ENCODE measurements at regions not wholly inside any gene's neighbourhood (a gene's known extent, or its start where the extent isn't known, plus 50 kb on each side); places are given as distances from the start of the nearest gene placed in this dataset.

DNA sequence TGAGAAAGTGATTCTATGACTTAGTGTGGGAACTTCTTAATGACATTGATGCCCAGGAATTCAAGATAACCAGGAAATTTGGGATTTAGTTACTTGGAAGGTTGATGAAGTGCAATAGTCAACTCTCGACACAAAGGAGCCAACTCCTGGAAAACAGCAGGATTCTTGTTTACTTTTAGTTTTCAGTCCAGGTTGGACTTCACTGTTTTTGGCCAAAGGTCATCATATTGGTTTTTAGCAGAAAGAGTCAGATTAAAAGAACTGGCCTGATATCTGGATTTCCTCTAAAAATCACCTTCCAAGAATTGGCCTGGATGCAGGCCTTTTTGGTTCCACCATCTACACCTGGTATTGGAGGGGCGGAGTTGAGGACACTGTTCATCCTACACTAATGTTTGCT is 60.1 kb upstream of the SALL1 start:
- ChIA-PET CTCF (no interaction called here), POLR2A (ENCODE audit: unreplicated experiment) (no interaction called here)
- in situ Hi-C loops (cut with MboI; ENCODE audit: low sequenced_read_pairs) = no loop called here
- H3K27me3 ChIP-seq (ENCODE audit: control insufficient read depth, insufficient read depth, low read length) = no peaks in the 10 kb centered on the region
- H3K9ac ChIP-seq (ENCODE audit: low read depth, low read length) = no peak overlapping the region
- no peaks in the 10 kb centered on the region for H3K9me1 ChIP-seq (ENCODE audit: insufficient read depth, low read length)
- H2BK120ac ChIP-seq (ENCODE audit: low read depth, low read length) = no peak overlapping the region
- H3K27ac ChIP-seq (ENCODE audit: insufficient read depth, low read length) = no peak overlapping the region
- H3K4me2 ChIP-seq (ENCODE audit: low read depth, low read length) = no peak overlapping the region
- no peak overlapping the region for H3K14ac ChIP-seq (replicated peaks; ENCODE audit: low read depth, low read length)
- DNase-seq = no peak
- H3K36me3 ChIP-seq (ENCODE audit: control insufficient read depth, insufficient read depth, low read length) = no peaks in the 10 kb centered on the region
- no peak for TF ChIP-seq RAD21 (IDR thresholded peaks at IDR 0.05; ENCODE audit: low read length)
- no peak for TF ChIP-seq FOS (IDR thresholded peaks at IDR 0.05; ENCODE audit: low read depth, low read length)
- no peak for TF ChIP-seq RFX5 (IDR thresholded peaks at IDR 0.05; ENCODE audit: low read depth, low read length)
- no peak for TF ChIP-seq MAFK (IDR thresholded peaks at IDR 0.05; ENCODE audit: low read depth, low read length)
- TF ChIP-seq POLR2A (IDR thresholded peaks at IDR 0.05; ENCODE audit: low read depth, low read length) = no peak
- no peak for TF ChIP-seq CEBPB (IDR thresholded peaks at IDR 0.05; ENCODE audit: low read depth, low read length)
- TF ChIP-seq, protein P1, sequence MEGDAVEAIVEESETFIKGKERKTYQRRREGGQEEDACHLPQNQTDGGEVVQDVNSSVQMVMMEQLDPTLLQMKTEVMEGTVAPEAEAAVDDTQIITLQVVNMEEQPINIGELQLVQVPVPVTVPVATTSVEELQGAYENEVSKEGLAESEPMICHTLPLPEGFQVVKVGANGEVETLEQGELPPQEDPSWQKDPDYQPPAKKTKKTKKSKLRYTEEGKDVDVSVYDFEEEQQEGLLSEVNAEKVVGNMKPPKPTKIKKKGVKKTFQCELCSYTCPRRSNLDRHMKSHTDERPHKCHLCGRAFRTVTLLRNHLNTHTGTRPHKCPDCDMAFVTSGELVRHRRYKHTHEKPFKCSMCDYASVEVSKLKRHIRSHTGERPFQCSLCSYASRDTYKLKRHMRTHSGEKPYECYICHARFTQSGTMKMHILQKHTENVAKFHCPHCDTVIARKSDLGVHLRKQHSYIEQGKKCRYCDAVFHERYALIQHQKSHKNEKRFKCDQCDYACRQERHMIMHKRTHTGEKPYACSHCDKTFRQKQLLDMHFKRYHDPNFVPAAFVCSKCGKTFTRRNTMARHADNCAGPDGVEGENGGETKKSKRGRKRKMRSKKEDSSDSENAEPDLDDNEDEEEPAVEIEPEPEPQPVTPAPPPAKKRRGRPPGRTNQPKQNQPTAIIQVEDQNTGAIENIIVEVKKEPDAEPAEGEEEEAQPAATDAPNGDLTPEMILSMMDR (conservative IDR thresholded peaks at IDR 0.05; ENCODE audit: low read depth, low read length) = no peak
- TF ChIP-seq, protein P2, sequence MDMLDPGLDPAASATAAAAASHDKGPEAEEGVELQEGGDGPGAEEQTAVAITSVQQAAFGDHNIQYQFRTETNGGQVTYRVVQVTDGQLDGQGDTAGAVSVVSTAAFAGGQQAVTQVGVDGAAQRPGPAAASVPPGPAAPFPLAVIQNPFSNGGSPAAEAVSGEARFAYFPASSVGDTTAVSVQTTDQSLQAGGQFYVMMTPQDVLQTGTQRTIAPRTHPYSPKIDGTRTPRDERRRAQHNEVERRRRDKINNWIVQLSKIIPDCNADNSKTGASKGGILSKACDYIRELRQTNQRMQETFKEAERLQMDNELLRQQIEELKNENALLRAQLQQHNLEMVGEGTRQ (IDR thresholded peaks at IDR 0.05; ENCODE audit: low read depth, low read length) = no peak
- TF ChIP-seq SMC3 (IDR thresholded peaks at IDR 0.05; ENCODE audit: low read depth, low read length) = no peak
- TF ChIP-seq, protein P3, sequence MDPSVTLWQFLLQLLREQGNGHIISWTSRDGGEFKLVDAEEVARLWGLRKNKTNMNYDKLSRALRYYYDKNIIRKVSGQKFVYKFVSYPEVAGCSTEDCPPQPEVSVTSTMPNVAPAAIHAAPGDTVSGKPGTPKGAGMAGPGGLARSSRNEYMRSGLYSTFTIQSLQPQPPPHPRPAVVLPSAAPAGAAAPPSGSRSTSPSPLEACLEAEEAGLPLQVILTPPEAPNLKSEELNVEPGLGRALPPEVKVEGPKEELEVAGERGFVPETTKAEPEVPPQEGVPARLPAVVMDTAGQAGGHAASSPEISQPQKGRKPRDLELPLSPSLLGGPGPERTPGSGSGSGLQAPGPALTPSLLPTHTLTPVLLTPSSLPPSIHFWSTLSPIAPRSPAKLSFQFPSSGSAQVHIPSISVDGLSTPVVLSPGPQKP (IDR thresholded peaks at IDR 0.05; ENCODE audit: borderline replicate concordance, low read depth, low read length) = no peak
- no peak for TF ChIP-seq CHD1 (IDR thresholded peaks at IDR 0.05; ENCODE audit: low read depth, low read length)
- no peak for TF ChIP-seq MXI1 (IDR thresholded peaks at IDR 0.05; ENCODE audit: borderline replicate concordance, low read depth, low read length)
- TF ChIP-seq NFE2L2 (IDR thresholded peaks at IDR 0.05; ENCODE audit: low read depth, low read length) = no peak
- no peak for TF ChIP-seq RCOR1 (IDR thresholded peaks at IDR 0.05; ENCODE audit: insufficient replicate concordance, low read length)
- TF ChIP-seq MAZ (IDR thresholded peaks at IDR 0.05; ENCODE audit: borderline replicate concordance, low read depth, low read length) = no peak
- H3K23ac ChIP-seq (ENCODE audit: low read depth, low read length) = no peak overlapping the region
- no peaks in the 10 kb centered on the region for H3K9me3 ChIP-seq (ENCODE audit: control insufficient read depth, insufficient read depth, low read length)
- H4K8ac ChIP-seq (ENCODE audit: low read depth in 2 of 2, low read length in 2 of 2) = no peak overlapping the region
- H2AFZ ChIP-seq (replicated peaks; ENCODE audit: low read length, poor library complexity) = no peak overlapping the region
- no peaks in the 10 kb centered on the region for H3K4me1 ChIP-seq (ENCODE audit: control insufficient read depth, insufficient read depth, low read length)
- BruUV-seq (replicated peaks) = no TSS peak
- no peak overlapping the region for H3K18ac ChIP-seq (ENCODE audit: low read depth, low read length)
- no peak overlapping the region for H3K56ac ChIP-seq (ENCODE audit: extremely low read depth, insufficient read depth, low read length)
- dilution Hi-C loops (cut with HindIII; ENCODE audit: low sequenced_read_pairs, unreplicated experiment) = no loop called here
- H2BK5ac ChIP-seq (ENCODE audit: low read depth, low read length, poor library complexity, severe bottlenecking) = no peak overlapping the region
- H2AK9ac ChIP-seq (replicated peaks; ENCODE audit: low read depth, low read length, poor library complexity) = no peak overlapping the region
- intact Hi-C loops (cut with micrococcal nuclease) = no loop called here
- no CpG with 5 or more reads among the region's 2 CpGs for WGBS, 2 experiments (ENCODE audit: extremely low coverage in 2 of 2, insufficient read length in 1 of 2)
- no peak overlapping the region for H2BK15ac ChIP-seq (ENCODE audit: low read depth, low read length)
- H4K91ac ChIP-seq (ENCODE audit: insufficient read depth, low read depth, low read length) = no peak overlapping the region
- no peaks in the 10 kb centered on the region for H4K20me1 ChIP-seq (ENCODE audit: insufficient read depth, low read length)
- no peak overlapping the region for H4K5ac ChIP-seq (ENCODE audit: low read depth, low read length)
- H3K79me1 ChIP-seq (ENCODE audit: low read depth in 1 of 2, low read length in 2 of 2) = no peaks in the 10 kb centered on the region
- ATAC-seq (ENCODE audit: low read depth) = no peak
- H3K4me3 ChIP-seq (ENCODE audit: insufficient read depth, low read depth, low read length) = no peak overlapping the region
- H2AK5ac ChIP-seq (ENCODE audit: low read depth, low read length) = no peak overlapping the region
- no peak overlapping the region for H3K4ac ChIP-seq (ENCODE audit: low read depth, low read length)
- H2BK20ac ChIP-seq (ENCODE audit: low read depth, low read length) = no peak overlapping the region

Measured in IMR-90 (cell line).